NCI-H2227 treated with DMSO at 0.1 percent for 48 hours (cell line): ENCODE measurements at regions not wholly inside any gene's neighbourhood (a gene's known extent, or its start where the extent isn't known, plus 50 kb on each side); places are given as distances from the start of the nearest gene placed in this dataset.
"Not testable (repeated sequence)": the region's sequence is repeated elsewhere in the genome, so short reads cannot be mapped to it uniquely, and the experiment has no call there.

ENCODE experiments used
- DNase-seq: peaks from one replicate; lab custom pipeline; 2025; lab: John Stamatoyannopoulos, UW

GRCh38 chr6:81906709-81907204, 154.3 kb upstream of the TENT5A start:
- no peak for DNase-seq

DNA sequence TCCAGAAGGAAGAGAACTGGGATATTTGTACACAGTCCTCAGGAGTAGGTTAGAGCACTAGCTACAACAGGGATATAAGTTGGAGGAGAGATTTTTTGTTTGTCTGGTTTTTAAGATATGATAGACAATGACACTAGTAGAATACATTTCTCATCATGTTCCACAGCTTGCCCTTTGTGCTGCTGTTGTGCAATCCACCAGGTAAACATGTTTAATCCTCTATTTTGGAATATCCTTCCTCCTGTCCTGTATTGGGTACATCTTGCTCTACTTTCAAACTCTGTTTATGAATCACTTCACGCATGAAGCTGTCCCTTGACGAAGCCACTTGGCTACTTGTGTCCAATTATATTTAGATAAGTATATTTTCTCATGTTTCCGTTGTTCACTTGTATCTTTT, 153.6 kb upstream of the TENT5A start:
- DNase-seq: no peak

GRCh38 chr6:81901551-81901966, 149.1 kb upstream of the TENT5A start:
- no peak for DNase-seq

DNA sequence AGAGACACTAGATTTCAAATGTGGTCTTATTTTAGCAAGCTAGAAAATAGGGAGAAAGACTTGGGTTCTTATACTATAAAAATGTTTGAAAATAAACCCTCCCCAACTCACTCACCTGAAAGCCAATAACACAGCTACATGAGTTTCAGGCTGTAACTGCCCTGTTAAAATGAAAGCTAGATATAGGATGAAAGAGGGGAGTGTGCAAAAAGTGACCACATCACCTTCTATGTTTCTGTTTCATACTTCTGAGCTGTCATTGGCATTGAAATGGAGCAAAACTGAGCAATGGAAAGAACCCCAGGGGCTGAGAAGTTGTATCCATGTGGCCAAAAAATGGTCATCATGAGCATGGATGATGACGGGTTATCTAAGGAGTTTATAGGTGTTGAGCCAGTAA, 148.1 kb upstream of the TENT5A start:
- no peak for DNase-seq

- no peak for DNase-seq
These were observed 145.3 kb upstream of the TENT5A start for GRCh38 chr6:81897793-81898192.

DNA sequence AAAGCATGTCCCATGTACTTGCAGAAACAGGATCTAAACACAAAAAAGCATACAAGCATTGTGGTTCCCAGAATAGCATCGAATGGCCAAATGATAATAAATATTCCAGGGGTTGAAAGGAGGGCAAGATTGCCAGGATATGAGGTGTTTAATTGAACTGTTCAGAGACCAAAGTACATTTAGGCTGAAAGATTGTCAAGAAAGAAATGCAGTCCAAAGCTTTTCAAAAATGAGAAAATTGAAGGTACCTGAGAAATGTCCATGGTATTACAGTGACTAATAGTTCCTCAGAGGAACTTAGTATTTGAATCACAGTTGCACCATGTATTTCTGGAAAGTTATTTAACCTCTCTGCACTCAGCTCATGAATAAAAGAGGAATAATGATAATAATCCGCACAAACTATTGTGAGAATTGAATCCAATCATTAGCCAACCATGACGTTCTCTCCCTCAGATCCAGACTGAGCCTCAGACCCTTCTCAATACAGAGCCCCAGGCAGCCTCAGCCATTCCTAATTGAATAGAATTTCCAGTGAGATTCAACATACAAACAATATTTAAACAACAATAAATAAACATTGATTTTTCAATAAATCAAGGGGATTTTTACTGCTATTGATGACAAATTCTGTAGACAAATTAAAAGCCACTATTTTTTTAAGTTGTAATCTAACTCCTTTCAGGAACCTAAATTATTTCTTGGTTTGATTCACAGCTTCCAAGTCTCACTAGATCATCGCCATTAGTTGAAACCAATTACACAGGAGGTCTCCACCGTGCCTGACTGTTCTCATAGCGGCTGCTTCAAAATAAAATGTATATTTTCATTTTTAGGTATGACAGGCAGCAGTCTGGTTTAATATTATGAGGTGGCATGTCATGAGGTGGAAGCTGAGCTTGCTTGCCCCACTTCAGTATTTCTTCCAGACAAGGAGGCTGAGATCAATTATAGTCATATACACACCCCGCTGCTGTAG, 144.3 kb upstream of the TENT5A start:
- DNase-seq: no peak

DNA sequence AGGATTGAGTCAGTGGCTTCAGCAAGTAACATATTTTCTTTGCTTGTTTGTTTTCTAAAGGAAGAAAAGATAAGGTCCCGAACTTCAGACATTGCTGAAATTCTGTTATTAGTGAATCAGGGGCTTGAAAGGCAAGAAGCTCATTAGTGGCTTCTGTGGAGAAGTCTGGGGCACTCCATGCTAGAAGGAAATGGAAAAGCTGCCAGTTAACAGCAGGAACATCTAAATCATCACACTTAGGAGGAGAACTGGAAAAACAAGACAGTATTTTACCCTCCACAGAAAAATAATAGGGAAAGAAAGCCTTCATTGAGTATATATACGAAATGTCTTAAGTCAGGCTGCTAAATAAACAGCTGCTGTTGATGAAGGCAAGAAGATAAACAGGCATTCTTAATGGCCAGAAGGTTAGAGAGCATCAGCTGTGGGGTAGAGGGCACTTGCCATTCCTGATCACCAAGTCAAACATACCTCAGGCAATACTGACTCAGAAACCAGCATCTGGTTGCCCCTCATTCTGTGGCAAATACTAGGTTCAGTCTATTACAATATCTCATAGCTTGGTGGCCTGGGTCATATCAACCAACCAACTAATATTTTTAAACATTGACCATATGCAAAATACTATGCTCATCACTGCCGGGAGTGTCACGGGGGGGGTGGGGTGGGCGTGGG, 143.2 kb upstream of the TENT5A start:
- DNase-seq: no peak

DNA sequence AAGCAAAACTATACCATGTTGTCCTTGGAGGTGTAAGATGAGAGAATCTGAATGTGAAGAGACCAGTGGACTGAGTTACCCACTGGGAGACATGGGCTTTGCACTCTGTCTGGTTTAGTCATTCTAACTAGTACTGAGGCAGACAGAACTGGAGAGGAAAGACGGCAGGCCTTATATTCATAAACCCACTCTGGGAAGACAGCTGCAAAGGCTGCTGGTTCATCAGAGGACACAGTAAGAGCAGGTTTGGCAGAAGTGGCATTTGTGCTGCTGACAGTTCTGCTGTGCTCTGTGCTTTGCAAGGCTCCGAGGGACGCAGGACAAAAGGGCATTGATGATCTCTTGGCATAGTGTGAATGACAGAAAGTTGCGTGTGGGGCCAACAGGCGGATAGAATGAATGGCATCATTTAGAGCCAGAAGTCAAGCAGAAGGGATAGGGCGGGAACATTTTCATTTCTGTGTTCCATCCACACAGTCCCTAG, 142.3 kb upstream of the TENT5A start:
- no peak for DNase-seq

- DNase-seq: no peak
These were observed 141.8 kb upstream of the TENT5A start for GRCh38 chr6:81894306-81894705.

- DNase-seq: no peak
These were observed 140.4 kb upstream of the TENT5A start for GRCh38 chr6:81892891-81893290.

- no peak for DNase-seq
These were observed 139.4 kb upstream of the TENT5A start for GRCh38 chr6:81891874-81892273.

DNA sequence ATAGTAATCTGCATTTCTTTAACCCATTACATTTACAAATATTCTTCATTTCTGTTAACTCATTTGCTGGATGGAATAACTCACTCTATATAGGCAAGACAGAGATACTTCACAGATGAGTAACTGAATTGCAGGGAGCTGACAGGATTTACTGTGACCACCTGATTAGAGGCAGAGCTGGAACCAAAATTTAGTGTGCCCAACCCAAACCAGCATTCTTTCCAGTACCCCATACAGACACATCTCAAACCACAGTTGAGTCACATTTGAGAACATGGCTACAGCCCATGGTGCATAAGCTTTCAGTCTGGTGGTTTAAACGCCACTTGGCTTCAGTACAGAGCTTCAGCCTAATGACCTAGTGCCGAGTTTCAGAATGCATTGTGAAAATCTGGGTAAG, 138.4 kb upstream of the TENT5A start:
- DNase-seq: no peak

DNA sequence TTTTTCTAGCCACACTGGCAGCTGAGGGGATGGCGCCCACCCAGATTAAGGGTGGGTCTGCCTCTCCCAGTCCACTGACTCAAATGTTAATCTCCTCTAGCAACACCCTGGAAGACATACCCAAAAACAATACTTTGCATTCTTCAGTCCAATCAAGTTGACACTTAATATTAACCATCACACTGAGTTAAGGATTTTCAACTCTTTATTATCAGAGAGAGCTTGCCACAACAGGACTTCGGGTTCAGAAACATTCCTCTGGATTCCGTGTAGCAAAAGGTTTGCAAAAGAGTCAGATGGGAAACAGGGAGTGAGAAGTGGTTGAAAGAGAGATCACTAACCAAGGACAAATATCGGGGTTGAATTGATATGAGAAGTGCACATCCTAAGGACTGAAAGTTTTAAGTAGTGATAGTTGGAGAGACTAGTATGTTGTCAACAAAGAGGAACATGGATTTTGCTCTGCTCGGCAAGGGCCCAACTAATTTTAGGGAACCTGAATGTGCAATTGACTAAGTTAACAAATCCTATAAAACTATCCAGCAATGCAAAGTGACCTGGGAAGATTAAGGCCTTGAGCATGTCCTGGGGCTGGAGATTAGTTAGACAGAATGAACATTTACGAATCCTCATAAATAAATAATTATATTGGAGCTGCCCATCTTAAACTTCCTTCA, 137.0 kb upstream of the TENT5A start:
- DNase-seq: no peak

DNA sequence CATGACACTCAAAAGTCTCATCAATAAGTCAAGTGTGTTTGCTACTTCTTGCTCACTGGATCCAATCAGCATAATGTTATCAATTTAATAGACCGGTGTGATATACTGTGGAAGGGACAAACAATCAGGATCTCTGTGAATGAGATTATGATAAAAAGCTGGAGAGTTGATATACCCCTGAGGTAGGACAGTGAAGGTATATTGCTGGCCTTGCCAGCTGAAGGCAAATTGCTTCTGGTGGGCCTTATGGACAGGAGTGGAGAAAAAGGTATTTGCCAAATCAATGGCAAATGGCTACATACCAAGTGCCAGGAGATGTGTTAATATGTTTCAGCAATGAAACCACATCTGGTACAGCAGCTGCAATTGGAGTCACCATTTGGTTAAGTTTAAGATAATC, 134.4 kb upstream of the TENT5A start:
- DNase-seq: not testable (repeated sequence)

DNA sequence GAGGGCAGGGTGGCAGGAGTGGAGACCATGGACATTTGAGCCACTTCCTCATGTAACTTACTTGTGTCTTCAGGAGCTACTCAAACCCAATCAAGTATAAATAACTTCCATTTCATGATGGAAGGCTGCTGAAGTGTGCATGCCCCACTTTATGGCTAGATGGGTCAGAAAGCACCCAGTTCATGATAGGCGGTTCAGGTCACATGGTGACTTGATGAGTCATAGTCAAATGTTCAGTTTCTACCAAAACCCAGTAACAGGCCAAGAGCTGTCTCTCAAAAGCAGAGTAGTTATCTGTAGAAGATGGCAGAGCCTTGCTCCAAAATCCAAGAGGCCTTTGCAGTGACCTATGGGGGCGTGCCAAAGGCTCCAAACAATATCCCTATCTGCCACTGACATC, 133.7 kb upstream of the TENT5A start:
- DNase-seq: no peak

GRCh38 chr6:81881660-81882059, 129.2 kb upstream of the TENT5A start:
- no peak for DNase-seq

DNA sequence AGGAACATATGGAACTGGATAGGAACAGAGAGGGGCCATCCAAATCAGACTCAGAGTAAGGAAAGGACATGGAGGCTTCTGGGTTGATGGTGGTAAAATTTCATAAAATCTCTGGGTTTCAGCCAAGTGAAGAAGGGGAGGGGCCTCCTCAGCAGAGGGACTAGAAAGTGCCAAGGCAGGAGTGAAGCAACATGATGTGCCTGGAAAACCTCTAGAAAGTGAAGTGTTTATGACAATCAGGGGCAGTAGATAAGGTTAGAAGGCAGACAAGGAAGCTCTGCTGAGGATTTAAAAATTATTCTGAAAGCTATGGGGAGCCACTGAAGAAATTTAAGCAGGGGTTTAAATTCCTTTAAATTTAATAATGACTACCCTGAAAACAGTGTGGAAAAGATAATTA, 126.0 kb upstream of the TENT5A start:
- DNase-seq: no peak

DNA sequence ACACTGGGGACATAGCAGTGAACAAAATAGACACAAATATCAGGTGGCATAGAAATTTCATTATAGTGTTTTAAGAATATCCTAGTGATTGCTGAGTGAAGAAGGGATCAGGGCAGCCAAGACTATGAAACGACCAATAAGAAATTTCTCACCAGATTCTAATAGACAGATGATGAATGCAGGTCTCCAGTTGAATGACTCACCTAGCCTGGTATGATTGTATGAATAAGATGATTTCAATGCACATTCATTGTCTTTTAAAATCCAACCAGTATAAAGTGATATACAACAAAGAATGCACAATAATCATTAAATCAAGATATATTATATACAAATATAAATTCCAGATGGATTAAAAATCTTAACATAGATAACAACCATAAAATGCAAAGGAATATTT, 124.5 kb upstream of the TENT5A start:
- no peak for DNase-seq

DNA sequence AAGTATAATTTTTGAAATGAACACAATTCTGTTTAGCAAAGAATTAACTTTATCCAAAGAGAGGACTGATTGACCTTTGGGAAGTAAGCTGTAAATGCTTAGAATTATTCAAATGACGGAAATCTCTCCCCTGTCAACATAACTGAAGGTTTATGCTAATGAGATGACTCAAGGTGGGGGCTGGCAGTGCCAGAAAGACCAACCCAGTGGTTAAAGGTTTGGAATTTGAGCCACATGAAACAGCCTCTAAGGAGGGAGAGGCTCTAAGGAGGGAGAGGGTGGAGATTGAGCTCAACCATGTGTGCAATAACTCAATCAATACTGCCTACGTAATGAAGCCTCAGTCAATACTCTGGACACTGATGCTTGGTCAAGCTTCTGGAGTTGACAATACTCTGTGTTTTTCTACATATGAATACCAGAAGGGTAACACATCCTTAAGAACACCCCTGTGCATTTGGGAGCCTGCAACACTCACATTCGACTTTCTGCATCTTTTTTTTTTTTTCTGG, 123.4 kb upstream of the TENT5A start:
- no peak for DNase-seq

DNA sequence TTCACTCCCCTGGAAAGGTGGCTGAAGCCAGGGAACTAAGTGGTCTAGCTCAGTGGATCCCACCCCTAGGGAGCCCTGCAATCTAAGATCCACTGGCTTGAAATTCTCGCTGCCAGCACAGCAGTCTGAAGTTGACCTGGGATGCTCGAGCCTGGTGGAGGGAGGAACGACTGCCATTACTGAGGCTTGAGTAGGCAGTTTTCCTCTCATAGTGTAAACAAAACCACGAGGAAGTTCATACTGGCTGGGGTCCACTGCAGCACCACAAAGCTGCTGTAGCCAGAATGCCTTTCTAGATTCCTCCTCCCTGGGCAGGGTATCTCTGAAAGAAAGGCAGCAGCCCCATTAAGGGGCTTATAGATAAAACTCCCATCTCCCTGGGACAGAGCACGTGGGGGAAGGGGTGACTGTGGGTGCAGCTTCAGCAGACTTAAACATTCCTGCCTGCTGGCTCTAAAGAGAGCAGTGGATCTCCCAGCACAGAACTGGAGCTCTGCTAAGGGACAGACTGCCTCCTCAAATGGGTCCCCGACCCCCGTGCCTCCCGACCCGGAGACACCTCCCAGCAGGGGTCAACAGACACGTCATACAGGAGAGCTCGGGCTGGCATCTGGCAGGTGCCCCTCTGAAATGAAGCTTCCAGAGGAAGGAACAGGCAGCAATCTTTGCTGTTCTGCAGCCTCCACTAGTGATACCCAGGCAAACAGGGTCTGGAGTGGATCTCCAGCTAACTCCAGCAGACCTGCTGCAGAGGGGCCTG, 117.4 kb upstream of the TENT5A start:
- DNase-seq: not testable (repeated sequence)

GRCh38 chr6:81865712-81866111, 113.2 kb upstream of the TENT5A start:
- no peak for DNase-seq
